ENCODE measurements at regions not wholly inside any gene's neighbourhood (a gene's known extent, or its start where the extent isn't known, plus 50 kb on each side); places are given as distances from the start of the nearest gene placed in this dataset.

- Mint-ChIP-seq H3K27ac (no peak overlapping the region), H3K27me3 (peaks cover 12% of the 10 kb centered on the region), H3K4me1 (no peaks in the 10 kb centered on the region), H3K36me3 (ENCODE audit: low read depth) (no peaks in the 10 kb centered on the region), H3K9me3 (no peaks in the 10 kb centered on the region), H3K4me3 (no peak overlapping the region)
- DNase-seq (no peak), ATAC-seq (no peak)
Observed at GRCh38 chr3:159846255-159846654, 142.4 kb upstream of the IL12A start.

- DNase-seq = no peak
- ATAC-seq = no peak
- Mint-ChIP-seq H3K27me3 (peaks cover 10% of the 10 kb centered on the region), H3K9me3 (no peaks in the 10 kb centered on the region), H3K4me3 (no peak overlapping the region), H3K4me1 (no peaks in the 10 kb centered on the region), H3K36me3 (ENCODE audit: low read depth) (no peaks in the 10 kb centered on the region), H3K27ac (no peak overlapping the region)
Observed at GRCh38 chr3:159848348-159849118, 140.1 kb upstream of the IL12A start.

- ATAC-seq = no peak
- H3K4me1 Mint-ChIP-seq = no peaks in the 10 kb centered on the region
- H3K9me3 Mint-ChIP-seq = no peaks in the 10 kb centered on the region
- DNase-seq = no peak
- peaks cover 7% of the 10 kb centered on the region for H3K27me3 Mint-ChIP-seq
- no peak overlapping the region for H3K4me3 Mint-ChIP-seq
- no peak overlapping the region for H3K27ac Mint-ChIP-seq
- H3K36me3 Mint-ChIP-seq (ENCODE audit: low read depth) = no peaks in the 10 kb centered on the region
Observed at GRCh38 chr3:159850481-159850880, 138.2 kb upstream of the IL12A start.

GRCh38 chr3:159852266-159852665 is 136.4 kb upstream of the IL12A start:
- no peak overlapping the region for H3K4me3 Mint-ChIP-seq
- ATAC-seq (no peak), DNase-seq (no peak)
- H3K36me3 Mint-ChIP-seq (ENCODE audit: low read depth) = no peaks in the 10 kb centered on the region
- no peak overlapping the region for H3K27ac Mint-ChIP-seq
- peaks cover 14% of the 10 kb centered on the region for H3K27me3 Mint-ChIP-seq
- no peaks in the 10 kb centered on the region for H3K9me3 Mint-ChIP-seq
- peaks cover 8% of the 10 kb centered on the region for H3K4me1 Mint-ChIP-seq

GRCh38 chr3:159852821-159853505 is 135.7 kb upstream of the IL12A start:
- Mint-ChIP-seq H3K4me3 (no peak overlapping the region), H3K27me3 (peaks cover 14% of the 10 kb centered on the region)

GRCh38 chr3:159853506-159853864 is 135.2 kb upstream of the IL12A start:
- DNase-seq (no peak), ATAC-seq (no peak)
- Mint-ChIP-seq H3K27me3 (peaks cover 14% of the 10 kb centered on the region), H3K4me1 (peaks cover 8% of the 10 kb centered on the region), H3K4me3 (no peak overlapping the region), H3K27ac (no peak overlapping the region), H3K36me3 (ENCODE audit: low read depth) (no peaks in the 10 kb centered on the region), H3K9me3 (no peaks in the 10 kb centered on the region)

More at GRCh38 chr3:159852821-159853505, 135.7 kb upstream of the IL12A start:
- H3K4me1 Mint-ChIP-seq = peaks cover 8% of the 10 kb centered on the region
- no peaks in the 10 kb centered on the region for H3K9me3 Mint-ChIP-seq
- no peak overlapping the region for H3K27ac Mint-ChIP-seq
- no peaks in the 10 kb centered on the region for H3K36me3 Mint-ChIP-seq (ENCODE audit: low read depth)
- ATAC-seq (no peak), DNase-seq (no peak)

- Mint-ChIP-seq H3K36me3 (ENCODE audit: low read depth) (no peaks in the 10 kb centered on the region), H3K27me3 (peaks cover 14% of the 10 kb centered on the region), H3K4me3 (no peak overlapping the region), H3K27ac (no peak overlapping the region), H3K9me3 (no peaks in the 10 kb centered on the region), H3K4me1 (peaks cover 8% of the 10 kb centered on the region)
- ATAC-seq (no peak), DNase-seq (no peak)
Observed at GRCh38 chr3:159854500-159855124, 134.0 kb upstream of the IL12A start.

GRCh38 chr3:159855599-159856346 is 132.9 kb upstream of the IL12A start:
- no peak overlapping the region for H3K27ac Mint-ChIP-seq
- DNase-seq (no peak), ATAC-seq (no peak)
- no peaks in the 10 kb centered on the region for H3K36me3 Mint-ChIP-seq (ENCODE audit: low read depth)
- H3K9me3 Mint-ChIP-seq = no peaks in the 10 kb centered on the region
- no peak overlapping the region for H3K4me3 Mint-ChIP-seq
- peaks cover 12% of the 10 kb centered on the region for H3K27me3 Mint-ChIP-seq
- peaks cover 8% of the 10 kb centered on the region for H3K4me1 Mint-ChIP-seq

GRCh38 chr3:159856590-159857104 is 132.0 kb upstream of the IL12A start:
- Mint-ChIP-seq H3K27ac (no peak overlapping the region), H3K27me3 (peaks cover 12% of the 10 kb centered on the region), H3K4me1 (peaks cover 13% of the 10 kb centered on the region), H3K36me3 (ENCODE audit: low read depth) (no peaks in the 10 kb centered on the region), H3K4me3 (no peak overlapping the region), H3K9me3 (no peaks in the 10 kb centered on the region)
- ATAC-seq (no peak), DNase-seq (no peak)

- no peak overlapping the region for H3K4me3 Mint-ChIP-seq
- peaks cover 13% of the 10 kb centered on the region for H3K4me1 Mint-ChIP-seq
- H3K36me3 Mint-ChIP-seq (ENCODE audit: low read depth) = no peaks in the 10 kb centered on the region
- peaks cover 12% of the 10 kb centered on the region for H3K27me3 Mint-ChIP-seq
- no peaks in the 10 kb centered on the region for H3K9me3 Mint-ChIP-seq
- no peak for DNase-seq
- no peak for ATAC-seq
- no peak overlapping the region for H3K27ac Mint-ChIP-seq
Observed at GRCh38 chr3:159857840-159858239, 130.8 kb upstream of the IL12A start.

- Mint-ChIP-seq H3K27ac (no peak overlapping the region), H3K4me3 (no peak overlapping the region), H3K36me3 (ENCODE audit: low read depth) (no peaks in the 10 kb centered on the region), H3K9me3 (no peaks in the 10 kb centered on the region), H3K4me1 (peaks cover 13% of the 10 kb centered on the region), H3K27me3 (peaks cover 8% of the 10 kb centered on the region)
- no peak for DNase-seq
- no peak for ATAC-seq
Observed at GRCh38 chr3:159858650-159859049, 130.0 kb upstream of the IL12A start.

GRCh38 chr3:159859424-159859823 is 129.2 kb upstream of the IL12A start:
- peaks cover 13% of the 10 kb centered on the region for H3K4me1 Mint-ChIP-seq
- ATAC-seq (no peak), DNase-seq (no peak)
- no peak overlapping the region for H3K27ac Mint-ChIP-seq
- H3K27me3 Mint-ChIP-seq = peaks cover 8% of the 10 kb centered on the region
- H3K36me3 Mint-ChIP-seq (ENCODE audit: low read depth) = no peaks in the 10 kb centered on the region
- no peak overlapping the region for H3K4me3 Mint-ChIP-seq
- H3K9me3 Mint-ChIP-seq = no peaks in the 10 kb centered on the region

- no peaks in the 10 kb centered on the region for H3K9me3 Mint-ChIP-seq
- H3K36me3 Mint-ChIP-seq (ENCODE audit: low read depth) = no peaks in the 10 kb centered on the region
- H3K4me1 Mint-ChIP-seq = peaks cover 13% of the 10 kb centered on the region
- no peak overlapping the region for H3K27ac Mint-ChIP-seq
- peaks cover 8% of the 10 kb centered on the region for H3K27me3 Mint-ChIP-seq
- no peak for ATAC-seq
- H3K4me3 Mint-ChIP-seq = no peak overlapping the region
- DNase-seq = no peak
Observed at GRCh38 chr3:159859836-159860235, 128.8 kb upstream of the IL12A start.

GRCh38 chr3:159860269-159861116 is 128.1 kb upstream of the IL12A start:
- no peaks in the 10 kb centered on the region for H3K36me3 Mint-ChIP-seq (ENCODE audit: low read depth)
- H3K9me3 Mint-ChIP-seq = no peaks in the 10 kb centered on the region
- no peak for DNase-seq
- no peak overlapping the region for H3K4me3 Mint-ChIP-seq
- H3K27ac Mint-ChIP-seq = no peak overlapping the region
- peaks cover 13% of the 10 kb centered on the region for H3K4me1 Mint-ChIP-seq
- H3K27me3 Mint-ChIP-seq = peaks cover 8% of the 10 kb centered on the region
- no peak for ATAC-seq

All from activated naive CD8-positive, alpha-beta T cell treated with anti-CD3 and anti-CD28 coated beads, Interleukin-2, amount 50 U/mL, for 24 hours (primary cell).